ENCODE measurements at regions not wholly inside any gene's neighbourhood (a gene's known extent, or its start where the extent isn't known, plus 50 kb on each side); places are given as distances from the start of the nearest gene placed in this dataset.

DNA sequence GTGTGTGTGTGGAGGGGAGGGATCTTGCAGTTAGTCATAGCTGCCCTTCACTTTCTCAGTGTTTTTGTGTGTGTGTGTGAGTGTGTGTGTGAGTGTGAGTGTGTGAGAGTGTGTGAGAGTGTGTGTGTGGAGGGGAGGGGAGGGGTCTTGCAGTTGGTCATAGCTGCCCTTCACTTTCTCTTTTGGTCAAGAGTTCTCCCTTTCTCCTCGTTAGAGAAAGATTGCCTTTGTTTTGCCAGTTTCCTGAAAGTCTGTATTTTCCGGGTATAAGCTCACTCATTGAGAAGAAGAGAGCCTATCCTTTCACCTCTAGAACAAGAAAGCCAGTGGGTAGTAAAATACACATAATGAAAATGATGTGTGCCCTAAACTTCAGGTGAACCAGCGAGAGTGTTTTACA, 75.2 kb upstream of the ENPP6 start:
- no peak for DNase-seq (ENCODE audit: low spot score in 2 of 2, unreplicated experiment in 2 of 2)
- no peaks in the 10 kb centered on the region for H3K27me3 Mint-ChIP-seq (ENCODE audit: low read depth)
- H3K4me1 Mint-ChIP-seq: peaks cover 9% of the 10 kb centered on the region
- H3K27ac Mint-ChIP-seq: no peak overlapping the region
- no peaks in the 10 kb centered on the region for H3K36me3 Mint-ChIP-seq
- no peak overlapping the region for H3K4me3 Mint-ChIP-seq
- H3K9me3 Mint-ChIP-seq: peaks cover 7% of the 10 kb centered on the region
- no peak for TF ChIP-seq CTCF (IDR thresholded peaks at IDR 0.05; ENCODE audit: unreplicated experiment)

GRCh38 chr4:184292465-184292867, 74.8 kb upstream of the ENPP6 start:
- peaks cover 13% of the 10 kb centered on the region for H3K4me1 Mint-ChIP-seq
- no peaks in the 10 kb centered on the region for H3K27me3 Mint-ChIP-seq (ENCODE audit: low read depth)
- H3K9me3 Mint-ChIP-seq: peaks cover 7% of the 10 kb centered on the region
- no peak for DNase-seq (ENCODE audit: low spot score in 2 of 2, unreplicated experiment in 2 of 2)
- TF ChIP-seq CTCF (IDR thresholded peaks at IDR 0.05; ENCODE audit: unreplicated experiment): no peak
- no peaks in the 10 kb centered on the region for H3K36me3 Mint-ChIP-seq
- no peak overlapping the region for H3K27ac Mint-ChIP-seq
- no peak overlapping the region for H3K4me3 Mint-ChIP-seq

DNA sequence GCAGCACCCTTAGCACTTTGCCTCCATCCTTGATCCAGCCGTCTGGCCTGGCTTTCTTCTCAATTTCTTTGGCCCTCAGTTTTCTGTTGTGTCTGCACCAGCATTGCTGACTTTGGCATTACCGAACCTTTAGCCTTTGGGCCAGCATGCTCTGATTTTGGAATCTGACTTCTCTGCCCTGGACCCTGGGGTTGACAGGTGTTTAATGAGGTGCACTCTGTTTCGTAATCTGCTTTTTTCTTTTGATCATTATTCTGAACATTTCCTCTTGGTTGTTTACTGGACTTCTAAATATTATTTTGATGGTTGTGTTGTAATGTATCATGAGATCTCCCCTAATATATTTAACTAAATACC, 71.5 kb upstream of the ENPP6 start:
- Mint-ChIP-seq H3K9me3 (no peaks in the 10 kb centered on the region), H3K4me3 (no peak overlapping the region), H3K27ac (no peak overlapping the region), H3K36me3 (no peaks in the 10 kb centered on the region), H3K27me3 (ENCODE audit: low read depth) (peaks cover 7% of the 10 kb centered on the region), H3K4me1 (peaks cover 15% of the 10 kb centered on the region)
- no peak for DNase-seq (ENCODE audit: low spot score in 2 of 2, unreplicated experiment in 2 of 2)
- no peak for TF ChIP-seq CTCF (IDR thresholded peaks at IDR 0.05; ENCODE audit: unreplicated experiment)

DNA sequence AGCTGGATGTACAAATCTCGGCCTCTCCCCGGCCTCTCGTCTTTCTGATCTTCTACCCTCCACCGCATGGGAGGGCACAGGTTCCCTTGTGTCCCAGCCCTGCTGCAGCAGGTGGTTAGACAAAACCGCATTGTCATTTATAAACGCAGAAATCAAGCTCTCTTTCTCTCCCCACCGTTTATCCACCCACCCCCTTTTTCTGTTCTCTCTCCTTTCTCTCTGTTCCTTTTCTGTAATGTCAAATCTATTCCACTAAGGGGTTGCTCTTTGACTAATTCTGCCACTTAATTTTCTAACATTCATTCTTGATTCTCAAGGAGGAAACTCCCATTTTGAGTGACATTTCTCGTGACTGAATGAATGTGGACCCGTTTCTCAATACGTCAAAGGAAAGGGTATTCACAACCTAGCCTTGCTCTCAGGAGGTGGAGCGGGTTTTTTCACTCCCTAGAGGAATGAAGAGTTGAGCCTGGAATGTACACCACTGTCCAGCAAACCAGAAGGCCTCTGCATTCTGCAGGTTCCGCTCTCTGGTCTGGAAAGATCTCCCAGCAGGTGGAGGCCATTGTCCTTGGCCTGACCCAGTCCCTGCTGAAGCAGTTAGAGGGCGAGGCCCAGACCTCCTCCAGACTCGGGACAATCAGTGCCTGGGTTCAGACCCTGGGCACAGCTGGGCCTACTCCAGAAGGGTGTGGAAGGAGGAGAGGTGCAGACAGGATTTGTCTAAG, 70.9 kb upstream of the ENPP6 start:
- no peak for DNase-seq (ENCODE audit: low spot score in 2 of 2, unreplicated experiment in 2 of 2)
- H3K36me3 Mint-ChIP-seq: no peaks in the 10 kb centered on the region
- H3K4me3 Mint-ChIP-seq: no peak overlapping the region
- H3K27ac Mint-ChIP-seq: peak overlapping the region; percentile 39
- H3K27me3 Mint-ChIP-seq (ENCODE audit: low read depth): peaks cover 7% of the 10 kb centered on the region
- no peak for TF ChIP-seq CTCF (IDR thresholded peaks at IDR 0.05; ENCODE audit: unreplicated experiment)
- peaks cover 15% of the 10 kb centered on the region for H3K4me1 Mint-ChIP-seq
- H3K9me3 Mint-ChIP-seq: no peaks in the 10 kb centered on the region

DNA sequence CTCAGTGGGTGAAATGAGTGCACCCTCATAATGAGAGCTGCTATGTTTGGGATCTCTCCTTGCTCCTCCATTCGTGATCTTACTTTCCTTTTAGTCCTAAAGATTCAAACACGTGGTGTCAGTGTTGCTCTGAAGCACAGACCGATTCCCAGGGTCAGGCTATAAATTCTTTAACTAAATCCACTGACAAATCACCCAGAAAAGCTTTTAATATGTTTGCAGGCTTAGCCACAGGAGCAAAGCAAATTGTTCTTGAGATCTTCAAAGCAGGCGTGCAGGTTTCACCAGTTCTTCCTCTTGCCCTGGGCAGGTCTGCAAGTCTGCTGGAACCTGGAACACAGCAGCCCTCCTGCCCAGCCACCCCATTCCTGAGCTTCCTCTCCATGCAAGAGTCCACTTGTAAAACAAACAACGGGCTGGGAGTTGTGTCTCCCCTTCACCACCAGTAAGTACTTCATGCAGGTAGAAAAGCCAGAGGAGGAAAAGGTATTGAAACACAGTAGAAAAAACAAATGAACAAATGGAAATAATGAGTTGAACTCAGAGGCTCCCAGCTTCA, 70.1 kb upstream of the ENPP6 start:
- no peaks in the 10 kb centered on the region for H3K36me3 Mint-ChIP-seq
- H3K4me1 Mint-ChIP-seq: peaks cover 15% of the 10 kb centered on the region
- H3K27me3 Mint-ChIP-seq (ENCODE audit: low read depth): peaks cover 7% of the 10 kb centered on the region
- H3K9me3 Mint-ChIP-seq: no peaks in the 10 kb centered on the region
- H3K4me3 Mint-ChIP-seq: no peak overlapping the region
- no peak for DNase-seq (ENCODE audit: low spot score in 2 of 2, unreplicated experiment in 2 of 2)
- H3K27ac Mint-ChIP-seq: peak overlapping the region; percentile 75
- no peak for TF ChIP-seq CTCF (IDR thresholded peaks at IDR 0.05; ENCODE audit: unreplicated experiment)
